GM18499 (cell line): ENCODE measurements at regions not wholly inside any gene's neighbourhood (a gene's known extent, or its start where the extent isn't known, plus 50 kb on each side); places are given as distances from the start of the nearest gene placed in this dataset.
"Not testable (repeated sequence)": the region's sequence is repeated elsewhere in the genome, so short reads cannot be mapped to it uniquely, and the experiment has no call there.

ENCODE experiments used
- ATAC-seq: cut with Tn5 transposase; IDR thresholded peaks from one replicate; pipeline ENCODE4 v1.9.1; 2021; ENCODE audit warnings: moderate number of reproducible peaks; ENCODE audit not compliant: insufficient read depth, unreplicated experiment

GRCh38 chr21:8455279-8456128 is 2065.9 kb upstream of the TPTE start:
- ATAC-seq, result not testable (repeated sequence)

- peak; percentile 60 for ATAC-seq
These were observed 2056.8 kb upstream of the TPTE start for GRCh38 chr21:8464403-8465152.

GRCh38 chr21:8466642-8467041 is 2054.7 kb upstream of the TPTE start:
- ATAC-seq, result not testable (repeated sequence)
